NCI-H2107 (cell line): ENCODE measurements at regions not wholly inside any gene's neighbourhood (a gene's known extent, or its start where the extent isn't known, plus 50 kb on each side); places are given as distances from the start of the nearest gene placed in this dataset.
"Not testable (repeated sequence)": the region's sequence is repeated elsewhere in the genome, so short reads cannot be mapped to it uniquely, and the experiment has no call there.

Experiments used
- DNase-seq: peaks from one replicate; lab custom pipeline; 2025; lab: John Stamatoyannopoulos, UW

DNA sequence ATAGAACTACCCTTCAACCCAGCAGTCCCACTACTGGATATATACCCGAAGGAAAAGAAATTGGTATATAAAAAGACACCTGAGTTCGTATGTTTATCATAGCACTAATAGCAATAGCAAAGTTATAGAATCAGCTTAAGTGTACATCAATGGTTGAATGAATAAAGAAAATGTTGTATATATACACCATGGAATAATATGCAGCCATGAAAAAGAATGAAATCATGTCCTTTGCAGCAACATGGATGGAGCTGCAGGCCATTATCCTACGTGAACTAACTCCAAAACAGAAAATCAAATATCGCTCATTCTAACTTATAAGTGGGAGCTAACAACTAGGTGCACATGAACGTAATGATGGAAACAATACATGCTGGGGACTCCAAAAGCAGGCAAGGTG lies 143.5 kb upstream of the GK2 start:
- no peak for DNase-seq

DNA sequence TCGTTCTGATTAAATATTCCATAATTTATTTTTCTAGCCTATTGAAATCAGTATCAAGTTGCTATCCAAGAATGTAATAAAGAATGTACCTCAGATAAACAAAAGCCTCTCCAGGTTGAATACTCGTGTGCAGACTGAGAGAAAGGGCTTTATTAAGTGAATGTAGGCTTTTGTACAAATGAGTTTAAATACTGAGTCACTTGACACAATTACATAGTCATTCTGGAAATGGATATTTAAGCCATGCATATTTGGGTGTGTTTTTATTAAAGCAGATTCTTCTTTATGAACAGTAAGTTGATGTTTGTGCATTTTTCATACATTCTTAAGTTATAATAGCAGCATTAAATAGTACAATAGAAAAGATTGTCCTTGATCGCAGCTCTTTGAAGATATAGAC lies 139.8 kb upstream of the GK2 start:
- DNase-seq: no peak

DNA sequence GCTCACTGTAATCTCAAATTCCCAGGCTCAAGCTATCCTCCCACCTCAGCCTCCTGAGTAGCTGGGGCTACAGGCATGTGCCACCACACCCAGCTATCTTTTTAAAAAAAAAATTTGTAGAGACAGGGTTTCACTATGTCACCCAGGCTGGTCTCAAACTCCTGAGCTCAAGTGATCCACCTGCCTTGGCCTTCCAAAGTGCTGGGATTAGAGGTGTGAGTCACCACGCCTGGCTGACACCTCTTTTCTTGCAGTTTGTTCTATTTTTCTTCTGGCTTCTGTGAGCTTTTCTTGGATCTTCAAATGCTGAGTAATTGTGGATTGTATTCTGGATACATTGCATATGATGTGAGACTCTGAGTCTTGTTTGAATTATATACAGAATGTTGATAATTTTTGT lies 137.3 kb upstream of the GK2 start:
- DNase-seq: not testable (repeated sequence)

DNA sequence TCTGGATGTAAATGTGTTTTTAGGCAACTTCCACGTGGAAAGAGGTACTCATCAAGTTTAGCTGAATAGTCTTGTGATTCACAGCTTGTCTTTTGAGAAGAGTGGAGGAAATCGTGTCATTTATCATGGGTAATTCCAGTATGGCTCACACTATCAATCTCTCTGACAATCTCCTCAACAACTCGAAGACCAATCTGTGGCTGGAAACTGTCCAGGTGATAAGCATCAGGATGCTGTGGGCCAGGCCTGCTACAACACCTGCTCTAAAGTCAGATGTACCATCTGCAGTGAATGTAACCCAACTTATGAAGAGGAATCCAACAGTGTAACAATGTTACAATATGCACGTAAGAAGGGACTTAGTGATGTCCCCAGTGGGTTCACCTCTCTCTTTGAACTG lies 132.1 kb upstream of the GK2 start:
- DNase-seq: no peak

DNA sequence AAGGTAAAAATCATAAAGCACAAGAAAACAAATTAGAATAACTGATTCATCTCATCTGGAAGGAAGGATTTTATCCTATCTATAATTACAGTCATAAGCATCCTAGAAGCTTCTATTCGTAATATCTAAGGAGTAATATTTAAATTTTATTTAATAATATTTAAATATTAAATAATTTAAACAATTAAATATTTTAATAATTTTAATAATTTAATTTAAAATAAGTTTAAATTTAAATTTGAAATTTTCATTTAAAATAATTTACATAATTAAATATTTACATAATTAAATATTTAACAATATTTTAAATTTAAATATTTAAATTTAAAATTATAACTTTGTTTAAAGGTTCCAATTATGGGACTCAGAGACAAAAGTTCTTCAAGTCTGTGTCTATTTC lies 127.5 kb upstream of the GK2 start:
- no peak for DNase-seq

DNA sequence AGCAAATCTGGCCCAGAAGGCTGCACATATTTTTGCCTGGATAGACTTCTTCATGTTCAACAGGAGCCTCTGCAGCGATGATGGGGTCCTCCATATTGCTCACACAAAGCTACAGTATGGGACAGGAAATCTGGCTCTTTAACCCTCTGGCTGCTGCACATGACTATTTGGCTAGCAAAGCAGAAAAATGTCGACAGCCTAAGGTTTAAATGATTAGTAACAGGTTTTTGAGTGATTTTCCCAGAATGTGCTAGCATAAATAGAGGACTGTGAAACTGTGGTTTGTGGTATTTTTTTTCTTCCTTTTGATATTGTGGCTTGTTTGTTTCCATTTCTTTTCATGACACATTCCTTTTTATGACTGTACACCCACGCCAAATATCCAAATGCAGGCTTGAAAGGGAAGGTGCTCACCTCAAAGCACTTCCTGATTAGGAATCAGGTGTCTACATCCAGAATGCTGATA lies 120.2 kb upstream of the GK2 start:
- DNase-seq: no peak

DNA sequence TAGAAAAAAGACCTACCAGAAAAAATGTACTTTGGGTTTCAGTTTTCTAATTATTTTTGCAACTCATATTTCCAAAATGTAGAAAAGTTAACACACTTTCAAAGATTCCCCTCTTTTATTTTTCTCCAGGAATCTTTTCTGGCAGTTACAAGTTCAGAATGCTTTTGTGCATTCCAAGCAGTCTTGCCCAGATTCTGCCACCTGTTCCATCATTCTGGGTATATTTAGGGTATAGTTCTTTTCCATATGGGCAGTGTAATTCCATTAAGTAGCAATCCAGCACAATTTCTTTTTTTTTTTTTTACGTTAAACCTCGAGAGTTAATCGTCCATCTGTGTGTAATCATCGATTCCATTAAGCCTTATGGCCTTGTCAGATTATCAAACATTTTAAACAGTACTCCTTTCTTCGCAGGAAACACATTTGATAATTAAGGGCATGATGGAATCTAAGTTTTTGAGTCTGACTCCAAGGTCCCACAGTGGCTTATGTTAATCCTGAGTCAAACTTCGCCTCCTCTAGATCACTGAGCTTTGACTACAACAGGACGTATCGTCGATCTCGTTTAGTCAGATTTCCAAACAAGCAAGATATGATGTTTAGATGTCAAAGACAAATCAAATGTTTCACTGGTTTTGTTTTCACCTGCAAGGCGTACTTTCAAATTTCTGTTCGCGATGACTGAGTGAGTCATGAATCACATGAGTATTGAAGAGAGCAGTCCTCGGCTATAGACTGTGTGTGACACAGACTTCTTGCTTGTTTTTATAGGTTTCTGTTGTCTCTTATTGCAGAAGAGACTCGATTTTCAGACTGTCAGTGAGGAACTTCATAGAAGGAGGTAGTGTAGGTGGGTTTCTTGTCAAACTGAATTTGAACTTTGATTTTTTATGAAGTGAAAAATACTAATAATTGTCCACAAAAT lies 118.9 kb upstream of the GK2 start:
- no peak for DNase-seq

DNA sequence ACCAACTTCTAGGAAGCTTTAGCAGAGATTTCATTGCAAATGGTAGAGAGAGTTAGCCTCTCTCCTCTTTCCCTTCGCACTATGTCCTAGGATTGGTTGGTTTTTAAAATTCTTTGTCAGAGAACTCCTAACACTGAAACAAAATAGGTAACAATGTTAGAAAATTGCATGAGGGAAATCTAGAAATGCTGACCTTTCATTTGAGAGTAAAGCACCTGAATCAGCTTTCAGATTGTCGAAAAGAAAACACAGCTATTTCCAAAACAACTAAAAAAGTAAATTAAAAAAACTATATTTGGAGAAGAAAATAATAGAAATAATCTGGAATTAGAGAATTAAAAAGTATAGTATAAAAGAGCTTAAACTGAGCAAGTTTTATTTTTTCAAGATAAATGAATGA lies 108.1 kb upstream of the GK2 start:
- no peak for DNase-seq

DNA sequence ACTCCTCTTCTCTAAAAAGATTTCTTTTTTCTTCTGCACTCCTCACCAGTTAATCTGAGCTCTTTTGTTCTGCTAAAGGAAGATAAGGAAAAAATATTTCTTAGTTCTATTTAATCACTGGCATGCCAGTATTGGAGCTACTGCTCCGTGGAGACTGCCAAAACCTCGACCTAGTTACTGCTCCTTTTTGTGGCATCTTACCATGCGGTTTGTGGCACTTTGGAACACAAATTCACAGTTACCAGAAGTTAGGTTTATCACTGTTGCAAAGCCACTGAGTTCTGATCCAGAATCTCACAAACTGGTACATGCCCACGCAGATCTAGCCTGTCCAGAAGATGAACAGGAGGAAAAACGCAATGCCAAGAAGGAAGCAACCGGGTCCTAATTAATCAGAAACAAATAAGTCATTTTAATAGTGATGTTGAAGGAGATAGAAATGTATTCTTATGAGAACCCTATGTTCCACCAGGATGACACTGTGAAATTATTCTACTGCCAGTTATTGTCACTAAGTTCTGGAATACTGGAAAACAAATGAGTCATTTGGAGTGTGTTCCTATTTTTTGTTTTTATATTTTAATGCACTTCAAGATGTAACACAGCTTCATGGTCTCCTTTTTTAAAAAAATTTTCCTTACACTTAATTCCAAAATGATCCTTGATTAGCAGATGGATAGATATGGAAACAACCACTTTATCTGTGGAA lies 106.7 kb upstream of the GK2 start:
- no peak for DNase-seq

DNA sequence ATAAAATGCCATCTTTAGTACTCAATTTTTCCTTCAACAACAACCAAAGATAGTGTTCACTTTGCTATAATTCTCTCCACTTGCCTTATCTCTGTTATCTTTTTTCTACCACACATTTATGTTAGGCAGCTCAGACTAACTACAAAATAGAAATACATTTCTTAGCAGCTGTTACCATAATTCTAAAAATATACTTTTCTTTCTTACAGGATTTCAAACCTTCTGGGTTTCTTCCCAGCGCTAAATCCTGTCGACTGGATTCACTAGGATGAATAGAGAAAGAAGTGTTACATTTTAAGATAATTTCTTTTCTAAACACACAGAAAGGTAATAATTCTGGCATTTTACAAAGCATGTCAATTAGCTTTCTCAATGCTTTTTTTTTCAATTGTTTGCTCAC lies 105.5 kb upstream of the GK2 start:
- no peak for DNase-seq

DNA sequence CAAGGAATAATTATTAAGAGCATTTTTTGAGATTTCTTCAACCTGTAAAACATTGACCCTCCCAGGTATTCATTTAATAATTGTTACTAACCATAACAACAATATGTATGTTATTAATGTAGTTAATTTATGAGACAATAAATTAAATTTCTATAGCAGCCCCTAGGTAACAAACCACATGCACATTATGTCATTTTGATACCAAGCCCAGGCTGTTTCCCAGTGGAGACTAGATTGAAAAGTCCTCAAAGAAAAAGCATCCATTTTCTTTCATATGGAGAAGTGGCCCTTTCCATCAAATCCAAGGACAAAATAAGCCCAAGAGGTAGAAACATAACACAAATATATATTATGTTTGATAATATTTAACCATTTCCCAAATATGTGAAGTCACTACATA lies 104.3 kb upstream of the GK2 start:
- DNase-seq: no peak

DNA sequence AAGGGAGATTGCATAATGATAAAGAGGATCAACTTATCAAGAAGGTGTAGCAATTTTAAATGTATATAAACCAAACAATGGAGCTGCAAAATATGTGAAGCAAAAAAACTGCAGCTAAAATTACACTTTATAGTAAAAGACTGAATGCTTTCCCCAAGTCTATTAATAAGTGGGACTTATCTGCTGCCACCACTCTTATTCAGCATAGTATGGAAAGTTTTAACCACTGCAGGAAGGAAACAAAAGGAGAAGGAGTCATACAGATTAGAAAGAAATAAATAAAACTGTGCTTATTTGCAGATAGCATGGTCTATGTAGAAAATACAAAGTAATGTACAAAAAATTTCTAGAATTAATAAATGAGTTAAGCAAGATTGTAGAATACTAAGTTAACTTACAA lies 94.1 kb upstream of the GK2 start:
- no peak for DNase-seq

DNA sequence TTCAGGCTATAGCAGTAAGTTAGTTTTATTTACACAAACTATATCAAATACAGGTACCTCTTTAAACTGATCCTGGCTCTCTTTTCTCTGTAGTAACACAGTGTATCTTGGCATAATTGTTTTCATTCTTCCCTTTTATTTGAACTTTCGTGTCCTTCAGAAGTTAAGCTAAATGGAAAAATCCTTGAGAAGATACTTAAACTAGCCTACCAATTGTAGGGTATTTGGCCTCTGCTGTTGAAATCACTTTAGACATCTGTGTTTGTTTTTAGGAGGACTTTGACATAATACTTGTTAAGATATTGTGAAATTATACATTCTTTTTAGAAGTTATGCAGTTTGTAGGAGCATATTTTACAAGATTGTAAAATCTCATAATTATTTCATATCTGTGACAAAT lies 90.3 kb upstream of the GK2 start:
- no peak for DNase-seq

DNA sequence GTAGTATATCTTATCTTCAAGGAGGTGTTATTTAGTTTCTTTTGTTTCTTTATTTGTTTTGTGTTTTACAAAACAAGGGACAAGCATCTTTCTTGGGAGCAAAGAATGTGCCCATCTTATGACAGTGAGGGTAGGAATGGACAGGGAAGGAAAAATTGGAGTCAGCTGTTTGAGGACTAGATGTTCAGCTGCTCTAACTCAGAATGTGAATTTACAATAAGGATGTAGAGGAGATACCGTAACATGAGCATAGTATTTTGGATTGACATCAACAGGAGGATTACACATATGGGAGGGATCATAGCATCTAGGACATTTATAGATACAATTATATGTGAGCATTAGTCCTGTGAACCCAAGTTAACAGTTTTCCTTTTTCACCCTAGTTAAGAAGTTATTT lies 89.0 kb upstream of the GK2 start:
- DNase-seq: no peak

DNA sequence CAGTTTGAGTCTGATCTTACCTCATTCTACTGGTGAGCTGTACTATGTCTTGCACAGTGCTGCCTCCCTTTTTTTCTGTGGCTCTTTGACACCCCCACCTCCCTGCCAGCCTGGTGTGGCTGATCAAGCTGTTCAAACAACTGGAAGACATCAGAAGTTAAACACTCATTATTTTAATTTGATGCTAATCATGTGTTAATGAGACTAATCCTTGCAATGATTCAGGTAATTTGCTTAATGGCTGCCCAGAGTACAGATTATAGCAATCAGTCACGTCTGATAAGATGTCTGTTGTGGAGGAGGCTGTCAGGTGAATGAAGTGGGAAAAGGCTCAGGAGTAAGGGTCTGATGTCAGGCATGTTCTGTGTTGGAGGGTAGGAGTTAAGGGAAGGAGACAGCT lies 87.4 kb upstream of the GK2 start:
- no peak for DNase-seq

DNA sequence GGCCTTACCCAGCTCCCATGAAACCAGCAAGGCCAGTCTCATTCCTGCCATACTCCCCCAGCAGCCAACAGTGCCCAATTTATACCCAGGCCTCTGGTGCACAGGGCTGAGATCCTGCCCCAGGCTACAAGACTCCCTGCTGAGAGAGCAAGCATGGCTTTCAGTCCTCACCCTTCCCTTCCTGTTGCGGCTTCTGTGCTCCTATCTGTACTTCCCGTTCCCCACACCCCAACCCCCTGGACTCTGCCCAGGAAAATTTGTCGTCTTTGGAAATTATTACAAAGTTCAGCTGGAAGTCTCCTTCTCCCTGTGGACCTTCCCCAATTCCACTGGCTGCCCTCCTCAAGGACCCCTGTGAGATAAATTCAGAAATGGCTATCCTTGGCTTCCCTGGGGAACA lies 84.1 kb upstream of the GK2 start:
- no peak for DNase-seq

DNA sequence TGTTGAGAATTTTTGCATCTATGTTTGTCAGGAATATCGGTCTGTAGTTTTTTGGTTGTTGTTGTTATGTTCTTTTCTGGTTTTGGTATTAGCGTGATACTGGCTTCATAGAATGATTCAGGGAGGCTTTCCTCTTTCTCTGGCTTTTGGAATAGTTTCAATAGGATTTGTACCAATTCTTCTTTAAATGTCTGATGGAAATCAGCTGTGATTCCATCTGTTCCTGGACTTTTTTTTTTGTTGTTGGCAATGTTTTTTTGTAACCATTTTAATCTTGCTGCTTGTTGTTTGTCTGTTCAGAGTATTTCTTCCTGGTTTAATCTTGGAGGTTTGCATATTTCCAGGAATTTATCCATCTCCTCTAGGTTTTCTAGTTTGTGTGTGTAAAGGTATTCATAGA lies 81.5 kb upstream of the GK2 start:
- no peak for DNase-seq

DNA sequence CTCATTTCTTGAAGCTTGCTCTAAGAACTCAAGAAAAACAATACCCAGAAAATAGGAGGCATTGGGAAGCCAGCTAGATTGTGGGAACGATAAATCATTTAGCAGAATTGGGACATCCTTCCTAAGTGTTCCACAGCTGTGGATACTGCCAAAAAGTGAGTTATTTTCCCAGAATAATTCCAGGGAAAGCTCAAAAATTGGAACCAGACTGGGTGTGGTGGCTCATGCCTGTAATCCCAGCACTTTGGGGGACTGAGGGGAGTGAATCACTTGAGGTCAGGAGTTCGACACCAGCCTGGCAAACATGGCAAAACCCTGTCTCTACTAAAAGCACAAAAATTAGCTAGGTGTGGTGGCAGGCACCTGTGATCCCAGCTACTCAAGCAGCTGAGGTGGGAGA lies 68.2 kb upstream of the GK2 start:
- DNase-seq: no peak

DNA sequence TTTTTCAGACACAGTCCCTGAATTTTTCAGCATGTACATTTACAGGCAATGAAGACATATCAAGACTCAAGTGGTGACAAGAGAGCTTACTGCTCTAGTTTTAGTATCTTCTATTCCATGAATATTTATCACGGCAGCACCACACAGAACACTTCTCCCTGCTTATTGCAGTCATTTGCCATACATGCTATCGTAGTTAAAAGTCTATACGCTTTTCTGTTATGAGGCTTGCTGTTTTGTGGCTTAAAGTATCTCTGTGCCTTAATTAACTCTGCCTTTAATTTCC lies 65.4 kb upstream of the GK2 start:
- no peak for DNase-seq

DNA sequence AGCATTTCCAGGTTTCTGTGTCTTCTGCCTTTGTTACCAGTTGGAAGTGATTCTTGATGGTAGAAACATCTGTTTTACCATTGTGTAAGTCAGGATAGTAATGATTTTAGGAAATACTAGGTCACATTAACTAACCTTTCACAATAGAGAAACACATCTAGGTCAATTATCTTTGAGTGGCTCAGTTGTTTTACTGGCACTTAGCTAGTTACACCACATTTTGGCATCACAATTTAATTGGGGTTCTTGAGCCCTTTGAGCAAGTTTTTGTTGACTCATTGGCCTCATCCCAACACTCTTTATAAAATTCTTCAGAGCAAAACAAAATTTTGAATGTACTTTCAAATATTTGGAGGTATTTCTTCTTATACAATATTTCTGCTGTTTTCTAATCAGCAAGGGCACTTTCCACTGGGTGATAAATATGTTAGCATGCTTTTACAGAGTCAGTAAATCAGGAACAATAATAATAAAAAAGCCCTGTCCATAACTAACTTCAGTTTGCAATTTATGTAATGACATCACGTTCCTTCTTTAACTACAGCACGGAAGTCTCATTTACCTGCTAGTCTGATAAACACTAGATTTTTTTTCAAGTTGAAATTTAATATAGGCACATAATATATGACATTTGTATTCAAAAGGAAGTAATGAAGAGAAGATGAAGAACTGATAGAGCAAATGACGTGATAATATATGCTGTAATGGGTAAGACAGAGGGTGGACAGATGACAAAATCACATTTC lies 64.8 kb upstream of the GK2 start:
- DNase-seq: no peak

DNA sequence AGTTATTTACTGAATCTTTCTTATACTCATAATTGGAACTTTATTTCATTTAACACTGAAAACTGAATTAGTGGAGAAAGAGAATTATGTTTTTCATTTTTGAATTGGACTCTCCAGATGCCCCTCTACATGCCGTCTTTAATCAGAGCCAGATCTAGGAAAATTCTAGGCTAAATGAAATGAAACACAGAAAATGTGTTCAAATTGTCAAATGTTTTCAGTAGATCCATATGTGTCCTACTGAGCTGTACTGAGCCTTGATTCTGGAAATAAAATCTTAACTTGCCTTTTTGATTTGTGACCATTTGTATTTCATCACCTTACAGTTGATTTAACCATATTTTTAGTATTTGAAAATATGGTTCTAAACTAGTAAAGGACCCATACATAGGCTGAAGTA lies 64.0 kb upstream of the GK2 start:
- no peak for DNase-seq

DNA sequence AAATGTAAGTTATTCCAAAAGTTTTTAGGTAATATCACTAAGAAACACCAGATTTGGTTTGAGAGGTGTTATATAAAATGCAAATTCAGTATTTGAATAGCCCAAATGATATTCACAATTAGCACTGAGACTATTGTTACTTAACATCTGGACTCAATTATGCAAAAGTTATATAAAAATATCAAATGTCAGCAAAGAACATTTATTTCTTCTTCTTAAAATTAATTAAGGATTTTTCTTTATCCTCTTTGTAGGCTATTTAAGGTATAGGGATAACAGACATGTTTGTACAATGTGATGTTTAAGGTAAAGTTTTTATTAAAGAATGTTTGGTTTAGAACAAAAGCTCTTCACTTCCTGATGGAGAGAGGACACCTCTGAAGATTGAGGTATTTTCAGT lies 63.3 kb upstream of the GK2 start:
- no peak for DNase-seq
